Activated gamma-delta T cell (primary cell): ENCODE measurements at regions not wholly inside any gene's neighbourhood (a gene's known extent, or its start where the extent isn't known, plus 50 kb on each side); places are given as distances from the start of the nearest gene placed in this dataset.
A peak's percentile ranks its signal among the peaks of the same experiment; 100 is the strongest.
"Not testable (repeated sequence)": the region's sequence is repeated elsewhere in the genome, so short reads cannot be mapped to it uniquely, and the experiment has no call there.

Source experiments
- DNase-seq: peaks from one replicate; lab custom pipeline; 2025; lab: John Stamatoyannopoulos, UW

DNA sequence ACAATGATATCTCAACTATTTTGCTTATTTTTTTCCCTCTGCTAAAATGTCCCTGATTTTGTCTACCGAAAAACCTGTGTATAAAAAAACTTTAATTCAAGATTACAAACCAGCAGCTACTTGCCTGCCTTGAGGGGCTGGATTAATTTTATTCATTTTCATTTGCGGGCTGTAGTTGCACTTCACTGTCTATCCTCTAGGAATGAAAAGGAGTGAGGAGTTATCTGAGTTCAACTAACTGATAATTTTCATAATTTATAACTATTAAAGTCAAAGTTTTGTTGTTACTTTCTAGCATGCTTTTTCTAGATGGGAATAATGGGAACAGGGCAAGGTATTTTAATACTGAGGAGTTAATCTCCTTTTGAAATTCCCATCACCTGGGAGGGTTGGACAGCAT is 50.3 kb upstream of the AGTPBP1 start:
- not testable (repeated sequence) for DNase-seq

DNA sequence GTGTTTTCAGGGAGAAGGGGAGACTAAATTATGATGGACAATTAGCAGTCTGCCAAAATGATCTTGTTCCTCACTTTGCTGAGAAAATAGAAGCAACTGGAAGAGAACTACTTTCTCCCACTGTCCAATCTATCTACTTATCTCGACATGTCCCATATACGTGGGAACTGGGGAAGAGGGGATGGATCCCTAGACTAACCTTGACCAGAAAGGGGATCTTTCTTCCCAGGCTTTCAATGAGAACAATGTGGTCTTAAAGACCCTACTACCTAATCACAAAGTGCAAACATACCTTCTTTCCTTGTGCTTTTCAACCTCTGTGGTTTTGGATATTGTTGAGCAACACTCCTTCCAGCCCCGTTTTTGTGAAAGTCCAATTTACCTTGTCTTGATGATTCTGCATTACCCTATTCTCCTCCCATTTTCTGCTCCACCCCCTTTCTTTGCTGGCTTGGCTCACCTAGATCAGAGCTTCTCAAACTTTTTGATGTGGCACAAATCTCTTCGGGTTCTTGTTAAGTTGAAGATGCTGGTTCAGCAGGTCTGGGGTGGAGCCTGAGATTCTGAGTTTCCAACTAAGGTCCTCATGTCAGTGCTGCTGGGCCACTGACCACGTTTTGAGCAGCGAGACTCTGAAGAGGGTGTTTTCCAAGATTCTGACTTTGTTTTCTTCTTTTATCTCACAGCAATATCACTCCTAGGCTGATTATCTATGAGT is 61.4 kb upstream of the AGTPBP1 start:
- not testable (repeated sequence) for DNase-seq

- not testable (repeated sequence) for DNase-seq
These were observed 63.0 kb upstream of the AGTPBP1 start for GRCh38 chr9:85804847-85805133.

- peak; percentile 75 for DNase-seq
These were observed 63.6 kb upstream of the AGTPBP1 start for GRCh38 chr9:85805134-85806005.

DNA sequence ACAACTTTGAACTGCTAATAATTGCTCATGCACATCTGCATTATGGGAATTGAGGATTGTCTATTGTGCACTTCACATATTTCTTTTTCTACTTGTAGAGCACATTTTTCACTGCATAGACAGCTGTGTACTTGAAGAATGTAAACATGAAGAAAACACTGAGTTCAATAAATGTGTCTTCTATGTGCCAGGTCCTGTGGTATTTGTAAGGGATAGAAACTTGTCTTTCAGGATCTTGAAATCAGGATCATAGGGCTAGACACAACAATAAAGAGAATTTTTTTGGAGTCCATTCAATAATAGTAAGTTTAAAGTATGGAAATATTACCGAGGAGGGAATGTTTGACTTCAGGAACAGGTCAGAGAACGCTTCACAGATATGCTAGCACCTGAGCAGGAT is 66.6 kb upstream of the AGTPBP1 start:
- not testable (repeated sequence) for DNase-seq

DNA sequence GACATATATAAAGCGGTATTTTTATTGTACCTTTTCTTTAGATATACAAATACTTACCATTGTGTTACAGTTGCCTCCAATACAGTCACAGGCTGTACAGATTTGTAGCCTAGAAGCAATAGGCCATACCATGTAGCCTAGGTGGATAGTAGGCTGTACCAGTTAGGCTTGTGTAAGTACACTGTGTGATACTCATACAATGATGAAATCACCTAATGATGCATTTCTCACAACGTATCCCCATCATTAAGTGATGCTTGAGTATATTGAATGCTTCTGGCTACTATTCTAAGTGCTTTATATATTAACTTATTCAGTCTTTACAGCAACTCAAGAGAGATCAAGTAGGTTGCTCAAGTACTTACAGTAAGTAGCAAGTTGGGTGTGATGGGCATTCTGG is 71.6 kb upstream of the AGTPBP1 start:
- not testable (repeated sequence) for DNase-seq

DNA sequence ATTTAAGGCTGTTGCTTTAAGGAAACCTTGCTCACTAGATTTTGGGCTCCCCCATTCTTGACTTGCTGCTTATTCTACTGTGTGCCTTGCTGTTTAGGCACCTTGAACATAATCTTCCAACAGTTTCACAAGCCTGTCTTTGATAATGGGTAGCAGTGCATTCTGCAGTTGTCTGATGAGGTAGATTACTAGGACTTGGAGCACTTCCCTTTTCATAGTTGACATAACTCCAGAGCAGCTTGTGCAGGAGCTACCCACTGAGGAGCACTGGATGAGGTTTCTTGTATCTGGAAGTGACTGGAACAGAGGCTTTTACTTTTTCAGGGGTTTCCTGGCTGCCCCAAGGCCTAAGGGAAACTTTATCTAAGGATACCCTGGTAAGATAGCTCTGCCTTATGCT is 73.0 kb upstream of the AGTPBP1 start:
- DNase-seq = not testable (repeated sequence)

- DNase-seq = not testable (repeated sequence)
These were observed 77.2 kb upstream of the AGTPBP1 start for GRCh38 chr9:85818971-85819370.

DNA sequence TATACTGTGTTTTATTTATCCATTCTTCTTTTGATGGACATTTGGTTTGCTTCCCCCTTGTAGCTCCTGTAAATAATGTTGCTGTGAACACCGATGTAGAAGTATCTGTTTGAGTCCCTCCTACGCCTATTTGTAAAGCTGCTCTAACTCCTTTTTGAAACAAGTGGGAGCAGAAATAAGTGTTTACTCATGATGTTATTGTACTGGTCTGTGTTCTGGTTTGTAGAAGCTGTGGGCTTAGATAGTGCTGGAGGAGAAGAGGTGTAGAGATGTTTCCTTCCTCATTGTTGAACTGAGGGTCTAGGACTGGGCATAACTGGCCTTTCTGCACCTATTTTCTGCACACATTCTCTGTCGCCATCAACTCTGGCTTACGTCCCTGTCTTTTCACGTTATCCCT is 78.8 kb upstream of the AGTPBP1 start:
- not testable (repeated sequence) for DNase-seq

- DNase-seq = not testable (repeated sequence)
These were observed 83.2 kb upstream of the AGTPBP1 start for GRCh38 chr9:85824949-85825348.

DNA sequence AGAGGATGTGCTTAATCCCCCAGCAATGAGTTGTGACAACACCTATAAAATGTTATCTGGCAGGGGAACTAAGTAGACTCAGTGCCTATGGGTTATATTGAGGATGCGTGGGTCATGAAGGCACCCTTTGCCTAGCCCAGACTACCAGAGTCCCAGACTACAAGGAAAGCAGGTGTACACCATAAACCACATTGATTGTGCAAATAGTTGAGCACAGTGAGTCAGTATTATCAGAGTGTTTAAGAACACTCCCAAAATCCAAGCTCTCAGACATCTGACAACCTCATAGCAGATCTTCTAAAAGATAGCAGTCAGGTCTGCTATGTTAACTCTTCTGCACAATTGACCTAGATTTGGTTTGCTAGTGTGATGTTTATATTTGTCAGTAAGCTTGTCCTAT is 92.8 kb upstream of the AGTPBP1 start:
- DNase-seq = not testable (repeated sequence)

GRCh38 chr9:85843949-85844348 is 97.0 kb upstream of the NAA35 start:
- not testable (repeated sequence) for DNase-seq

- not testable (repeated sequence) for DNase-seq
These were observed 93.2 kb upstream of the NAA35 start for GRCh38 chr9:85847782-85848181.

DNA sequence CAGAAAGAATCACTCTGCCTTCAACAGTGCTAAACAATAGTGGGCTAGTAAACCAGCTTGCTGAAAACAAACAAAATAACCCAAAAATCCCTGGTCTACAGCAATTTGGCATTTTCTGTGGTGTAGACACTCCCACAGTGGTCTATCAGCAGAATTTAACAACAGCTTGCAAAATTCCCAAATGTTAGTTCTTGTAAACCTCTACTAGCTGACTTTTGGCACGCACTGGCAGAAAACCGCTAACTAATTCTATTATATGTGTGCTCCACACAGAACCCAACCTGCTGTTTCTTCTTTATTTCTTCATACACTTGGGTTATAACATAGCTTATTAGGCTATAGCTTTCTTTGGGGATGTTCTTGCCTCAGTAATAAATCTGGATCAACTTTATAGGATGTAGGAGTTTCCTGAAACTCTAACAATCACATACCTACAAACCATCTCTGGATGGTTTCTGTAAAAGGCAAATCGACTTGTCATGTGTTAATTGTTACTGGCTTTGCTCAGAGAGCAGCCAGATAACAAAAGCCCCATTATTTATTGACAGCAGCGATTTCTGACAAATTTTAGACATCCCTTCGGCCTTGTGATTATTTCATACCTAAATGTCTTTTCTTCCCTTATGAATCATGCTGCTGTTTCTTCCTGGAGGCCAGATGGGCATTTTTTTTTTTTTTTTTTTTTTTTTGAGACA is 82.7 kb upstream of the NAA35 start:
- DNase-seq = no peak

DNA sequence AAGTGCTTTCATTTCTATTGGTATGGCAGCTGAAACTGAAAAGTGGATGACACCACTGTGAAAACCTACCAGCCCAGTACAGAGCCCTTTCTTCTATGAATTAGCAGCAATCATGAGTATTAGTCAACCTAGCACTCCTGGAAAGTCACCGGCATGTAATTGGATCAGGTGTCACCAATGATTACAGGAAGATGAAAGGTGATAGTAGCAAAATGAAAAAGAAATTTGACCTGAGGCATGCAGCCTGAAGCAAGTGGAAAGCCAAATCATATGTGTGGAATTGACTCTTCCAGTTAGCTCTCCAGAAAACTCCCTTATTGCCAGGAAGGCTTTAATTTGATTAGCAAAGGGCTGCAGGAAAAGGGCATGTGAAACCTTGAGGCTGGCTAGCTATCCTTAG is 81.2 kb upstream of the NAA35 start:
- no peak for DNase-seq

- DNase-seq = not testable (repeated sequence)
These were observed 79.1 kb upstream of the NAA35 start for GRCh38 chr9:85861882-85862281.

GRCh38 chr9:85863875-85864274 is 77.1 kb upstream of the NAA35 start:
- no peak for DNase-seq

GRCh38 chr9:85871008-85871407 is 69.9 kb upstream of the NAA35 start:
- no peak for DNase-seq

- not testable (repeated sequence) for DNase-seq
These were observed 69.3 kb upstream of the NAA35 start for GRCh38 chr9:85871683-85872082.

DNA sequence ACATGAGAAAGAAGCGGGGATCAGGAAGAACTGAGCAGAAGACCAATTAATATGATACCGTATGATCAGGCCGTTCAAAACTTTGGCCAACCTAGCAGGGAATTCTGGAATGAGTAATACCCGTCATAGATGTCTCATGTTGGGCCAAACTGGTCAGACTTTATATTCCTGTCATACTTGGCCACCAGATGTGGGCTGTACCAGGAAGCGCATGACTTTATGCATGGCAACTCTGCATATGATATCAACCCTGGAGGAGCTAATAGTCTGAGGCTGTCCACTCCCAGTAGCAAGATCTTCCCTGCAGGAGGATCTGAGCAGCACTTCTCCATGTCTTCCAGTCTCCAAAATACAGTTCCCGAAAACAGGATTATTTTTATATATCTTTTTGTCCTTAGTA is 68.5 kb upstream of the NAA35 start:
- no peak for DNase-seq

DNA sequence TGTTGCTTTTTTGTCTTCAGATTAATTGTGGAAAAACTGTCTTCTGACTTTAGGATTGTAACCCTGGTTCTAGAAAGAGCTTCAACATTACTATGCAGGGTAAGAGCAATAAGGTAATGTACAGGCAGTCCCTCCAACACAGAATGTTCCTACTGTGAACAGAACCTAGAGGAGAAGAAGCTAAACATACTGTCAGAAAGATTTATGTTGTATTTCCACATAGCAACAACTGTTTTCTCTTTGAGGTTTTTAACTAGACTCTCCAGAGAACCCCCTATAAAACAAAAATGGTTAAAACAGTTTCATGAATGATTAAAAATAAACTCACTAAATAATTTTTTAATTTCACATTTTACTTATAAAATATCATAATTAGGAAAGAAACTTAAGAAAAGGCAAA is 64.3 kb upstream of the NAA35 start:
- no peak for DNase-seq

GRCh38 chr9:85878872-85879597 is 61.9 kb upstream of the NAA35 start:
- DNase-seq = not testable (repeated sequence)
